Activated CD4-positive, alpha-beta T cell treated with anti-CD3 and anti-CD28 coated beads, Interleukin-2, amount 10 ng/mL, durations not matched to agents 24 days and 14 days (primary cell): ENCODE measurements at regions not wholly inside any gene's neighbourhood (a gene's known extent, or its start where the extent isn't known, plus 50 kb on each side); places are given as distances from the start of the nearest gene placed in this dataset.

ENCODE experiments used
- DNase-seq: peaks from one replicate; pipeline ENCODE4 v3.0.0; 2022
- H3K27ac Mint-ChIP-seq: one replicate; pipeline ENCODE4 v1.8.0; 2022; ENCODE audit warnings: mild to moderate bottlenecking, mixed read lengths
- H3K27me3 Mint-ChIP-seq: one replicate; pipeline ENCODE4 v1.8.0; 2022; ENCODE audit warnings: mixed read lengths
- H3K36me3 Mint-ChIP-seq: one replicate; pipeline ENCODE4 v1.8.0; 2022; ENCODE audit warnings: low read depth, mild to moderate bottlenecking, mixed read lengths
- H3K4me1 Mint-ChIP-seq: one replicate; pipeline ENCODE4 v1.8.0; 2021; ENCODE audit warnings: mixed read lengths
- H3K4me3 Mint-ChIP-seq: one replicate; pipeline ENCODE4 v1.8.0; 2022; ENCODE audit warnings: mild to moderate bottlenecking, moderate library complexity, mixed read lengths
- H3K9me3 Mint-ChIP-seq: one replicate; pipeline ENCODE4 v1.8.0; 2021; ENCODE audit warnings: mixed read lengths
- intact Hi-C: fragments of 100-400 bp; cut with micrococcal nuclease; formaldehyde crosslinking; loops from one replicate; pipeline ENCODE4 v1.15.1; 2023

DNA sequence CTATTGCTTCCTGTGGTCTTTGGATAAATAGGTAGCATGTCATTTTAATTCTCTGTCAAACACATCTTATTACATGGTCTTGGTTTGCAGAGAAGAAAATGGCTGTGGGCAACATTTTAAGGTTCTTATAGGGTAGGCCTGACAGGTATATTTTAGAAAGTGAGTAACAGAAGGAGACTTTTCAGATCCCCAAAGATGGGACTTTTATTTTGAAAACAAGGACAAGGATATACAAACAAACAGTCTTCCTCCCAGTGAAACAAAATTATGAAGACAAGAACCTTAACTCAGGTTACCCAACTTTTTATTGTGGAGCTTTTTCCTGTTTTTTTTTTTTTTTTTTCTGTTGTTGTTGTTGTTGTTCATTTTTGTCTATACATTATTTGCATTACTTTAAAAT, 916.2 kb downstream of the NTRK3 start:
- H3K9me3 Mint-ChIP-seq = no peaks in the 10 kb centered on the region
- no peaks in the 10 kb centered on the region for H3K36me3 Mint-ChIP-seq

DNA sequence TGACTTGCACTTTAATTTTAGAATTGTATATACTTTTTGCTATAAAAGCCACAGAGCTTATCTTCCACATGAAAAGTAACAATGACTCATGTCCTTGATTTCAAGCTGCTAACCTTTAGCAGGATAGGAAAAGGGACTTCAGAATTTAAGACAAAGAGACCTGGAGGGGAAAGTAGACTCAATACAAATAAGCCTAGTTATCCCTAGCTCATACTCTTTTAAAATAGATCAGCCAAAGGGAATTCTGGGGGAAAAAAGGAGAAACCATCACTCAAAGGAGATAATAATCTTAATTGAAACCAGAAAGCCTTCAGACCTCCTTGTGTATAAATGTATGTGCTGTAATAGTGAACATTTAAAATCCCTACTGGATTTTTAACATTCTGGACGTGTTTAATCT, 930.3 kb downstream of the NTRK3 start:
- no peak overlapping the region for H3K27ac Mint-ChIP-seq
- H3K4me3 Mint-ChIP-seq = no peak overlapping the region
- DNase-seq = no peak
- no peaks in the 10 kb centered on the region for H3K9me3 Mint-ChIP-seq
- no peaks in the 10 kb centered on the region for H3K4me1 Mint-ChIP-seq
- H3K36me3 Mint-ChIP-seq = no peaks in the 10 kb centered on the region
- intact Hi-C loops = no loop called here
- no peaks in the 10 kb centered on the region for H3K27me3 Mint-ChIP-seq

More for the DNA sequence above, 916.2 kb downstream of the NTRK3 start:
- Mint-ChIP-seq H3K27ac (no peak overlapping the region), H3K4me1 (no peaks in the 10 kb centered on the region), H3K27me3 (no peaks in the 10 kb centered on the region), H3K4me3 (no peak overlapping the region)
- DNase-seq = no peak
- intact Hi-C loops = no loop called here

DNA sequence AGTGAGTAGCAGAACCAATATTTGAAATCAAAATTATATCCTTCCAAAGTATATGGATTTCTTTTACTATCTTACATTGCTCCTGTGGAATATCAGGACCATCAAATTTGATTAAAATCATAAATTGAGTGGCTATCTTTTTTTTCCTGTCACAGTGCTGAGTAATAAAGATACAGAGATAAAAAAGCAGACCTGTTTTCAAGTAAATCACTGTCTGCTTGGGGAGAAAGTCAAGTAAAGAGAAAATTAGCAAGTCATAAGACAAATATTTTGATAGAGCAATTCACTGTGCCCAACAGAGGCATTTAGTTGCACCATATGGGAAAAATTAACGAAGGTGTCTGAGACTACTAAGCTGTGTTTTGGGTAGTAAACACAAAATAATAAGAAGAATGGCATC, 933.7 kb downstream of the NTRK3 start:
- no peak for DNase-seq
- H3K36me3 Mint-ChIP-seq = no peaks in the 10 kb centered on the region
- no peaks in the 10 kb centered on the region for H3K9me3 Mint-ChIP-seq
- no peak overlapping the region for H3K4me3 Mint-ChIP-seq
- no peak overlapping the region for H3K27ac Mint-ChIP-seq
- H3K4me1 Mint-ChIP-seq = no peaks in the 10 kb centered on the region
- intact Hi-C loops = no loop called here
- H3K27me3 Mint-ChIP-seq = no peaks in the 10 kb centered on the region

DNA sequence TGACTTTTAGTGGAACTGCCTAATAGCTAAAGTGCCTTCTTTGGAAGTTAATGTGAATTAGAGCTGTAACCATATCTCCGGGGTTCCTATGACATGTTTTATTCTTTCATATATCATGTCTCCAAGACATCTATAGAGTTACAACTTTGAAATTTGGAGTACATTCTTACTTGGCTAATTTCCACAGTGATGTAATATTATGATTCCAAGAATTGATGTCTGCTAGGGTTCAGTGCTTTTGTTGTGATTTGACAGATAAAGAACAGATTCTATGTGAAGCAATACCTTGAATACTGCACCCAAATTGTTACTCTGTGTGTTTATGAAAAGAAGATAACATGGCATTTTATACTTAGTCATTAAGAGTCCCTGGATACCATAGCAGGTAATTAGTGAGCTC, 934.3 kb downstream of the NTRK3 start:
- no peaks in the 10 kb centered on the region for H3K36me3 Mint-ChIP-seq
- H3K4me1 Mint-ChIP-seq = no peaks in the 10 kb centered on the region
- intact Hi-C loops = no loop called here
- H3K27ac Mint-ChIP-seq = no peak overlapping the region
- DNase-seq = no peak
- H3K27me3 Mint-ChIP-seq = no peaks in the 10 kb centered on the region
- H3K4me3 Mint-ChIP-seq = no peak overlapping the region
- H3K9me3 Mint-ChIP-seq = no peaks in the 10 kb centered on the region

DNA sequence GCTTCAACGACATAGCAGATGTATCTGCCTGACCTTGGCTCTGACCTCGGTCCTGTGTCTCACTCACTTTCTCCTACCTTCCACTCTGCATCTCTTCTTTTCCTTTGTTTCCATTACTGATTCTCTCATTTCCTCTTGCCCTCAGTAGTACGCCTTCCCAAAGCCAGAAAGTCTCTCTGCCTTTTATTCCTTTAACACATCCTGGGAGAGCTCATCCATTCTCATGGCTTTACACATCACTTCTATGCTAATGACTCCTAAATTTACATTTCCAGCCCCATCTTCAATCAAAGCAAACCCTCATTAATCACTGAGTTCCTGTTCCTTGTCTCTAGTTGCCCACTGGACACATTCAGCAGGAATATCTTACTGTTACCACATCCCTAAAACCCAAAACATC, 938.6 kb downstream of the NTRK3 start:
- Mint-ChIP-seq H3K4me1 (no peaks in the 10 kb centered on the region), H3K9me3 (no peaks in the 10 kb centered on the region), H3K36me3 (no peaks in the 10 kb centered on the region), H3K27me3 (no peaks in the 10 kb centered on the region), H3K27ac (no peak overlapping the region), H3K4me3 (no peak overlapping the region)
- intact Hi-C loops = no loop called here
- DNase-seq = no peak

DNA sequence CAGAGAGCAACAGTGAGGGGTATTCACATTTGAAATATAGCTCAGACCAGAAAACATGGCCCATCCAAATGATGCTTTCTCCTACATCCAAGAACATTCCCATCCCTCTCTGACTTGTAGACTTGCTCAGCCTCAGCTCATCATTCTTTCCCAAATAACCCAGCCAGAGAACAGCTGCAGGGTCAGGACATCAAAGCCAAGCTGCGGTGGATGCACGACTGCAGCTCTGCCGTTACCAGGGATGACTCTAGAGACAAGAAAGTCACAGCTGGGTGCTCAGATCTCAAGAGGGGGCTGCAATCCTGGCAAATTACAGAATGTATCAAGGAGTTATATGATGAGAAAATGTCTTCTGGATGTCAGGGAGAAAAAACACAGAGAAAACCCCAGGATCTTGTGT, 944.3 kb downstream of the NTRK3 start:
- Mint-ChIP-seq H3K9me3 (no peaks in the 10 kb centered on the region), H3K27ac (no peak overlapping the region), H3K27me3 (no peaks in the 10 kb centered on the region), H3K36me3 (no peaks in the 10 kb centered on the region), H3K4me1 (no peaks in the 10 kb centered on the region), H3K4me3 (no peak overlapping the region)
- intact Hi-C loops = no loop called here
- no peak for DNase-seq

GRCh38 chr15:87300146-87300545, 956.4 kb downstream of the NTRK3 start:
- Mint-ChIP-seq H3K4me1 (no peaks in the 10 kb centered on the region), H3K9me3 (no peaks in the 10 kb centered on the region), H3K36me3 (no peaks in the 10 kb centered on the region), H3K4me3 (no peak overlapping the region), H3K27ac (no peak overlapping the region), H3K27me3 (no peaks in the 10 kb centered on the region)
- DNase-seq = no peak
- intact Hi-C loops = no loop called here

DNA sequence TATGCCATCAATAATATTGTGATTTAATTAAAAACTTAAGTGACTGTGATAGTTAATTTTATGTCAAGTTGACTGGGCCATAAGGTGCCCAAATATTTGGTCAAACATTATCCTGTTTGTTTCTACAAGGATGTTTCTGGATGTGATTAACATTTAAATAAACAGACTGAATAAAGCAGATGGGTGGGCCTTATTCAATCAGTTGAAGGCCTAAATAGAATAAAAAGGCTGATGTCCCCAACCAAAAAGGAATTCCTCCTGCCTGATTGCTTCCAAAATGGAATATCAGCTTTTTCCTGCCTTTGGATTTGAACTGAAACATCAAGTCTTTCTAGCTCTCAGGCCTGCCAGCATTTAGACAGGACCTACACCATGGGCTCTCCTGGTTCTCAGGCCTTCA, 961.7 kb downstream of the NTRK3 start:
- H3K4me1 Mint-ChIP-seq = no peaks in the 10 kb centered on the region
- intact Hi-C loops = no loop called here
- H3K27ac Mint-ChIP-seq = no peak overlapping the region
- no peak overlapping the region for H3K4me3 Mint-ChIP-seq
- no peaks in the 10 kb centered on the region for H3K36me3 Mint-ChIP-seq
- no peaks in the 10 kb centered on the region for H3K27me3 Mint-ChIP-seq
- DNase-seq = no peak
- no peaks in the 10 kb centered on the region for H3K9me3 Mint-ChIP-seq

- no peaks in the 10 kb centered on the region for H3K36me3 Mint-ChIP-seq
- no peaks in the 10 kb centered on the region for H3K9me3 Mint-ChIP-seq
- no peaks in the 10 kb centered on the region for H3K27me3 Mint-ChIP-seq
- no peak for DNase-seq
- H3K27ac Mint-ChIP-seq = no peak overlapping the region
- H3K4me1 Mint-ChIP-seq = no peaks in the 10 kb centered on the region
- H3K4me3 Mint-ChIP-seq = no peak overlapping the region
- intact Hi-C loops = no loop called here
Observed at GRCh38 chr15:87293031-87293430, 963.5 kb downstream of the NTRK3 start.

GRCh38 chr15:87287156-87287555, 969.4 kb downstream of the NTRK3 start:
- H3K4me3 Mint-ChIP-seq = no peak overlapping the region
- no peaks in the 10 kb centered on the region for H3K4me1 Mint-ChIP-seq
- DNase-seq = no peak
- H3K27me3 Mint-ChIP-seq = no peaks in the 10 kb centered on the region
- H3K27ac Mint-ChIP-seq = no peak overlapping the region
- no peaks in the 10 kb centered on the region for H3K36me3 Mint-ChIP-seq
- intact Hi-C loops = no loop called here
- no peaks in the 10 kb centered on the region for H3K9me3 Mint-ChIP-seq

- DNase-seq = no peak
- H3K27me3 Mint-ChIP-seq = no peaks in the 10 kb centered on the region
- H3K4me1 Mint-ChIP-seq = no peaks in the 10 kb centered on the region
- H3K9me3 Mint-ChIP-seq = no peaks in the 10 kb centered on the region
- H3K27ac Mint-ChIP-seq = no peak overlapping the region
- H3K36me3 Mint-ChIP-seq = no peaks in the 10 kb centered on the region
- intact Hi-C loops = no loop called here
- no peak overlapping the region for H3K4me3 Mint-ChIP-seq
Observed at GRCh38 chr15:87269566-87269965, 987.0 kb downstream of the NTRK3 start.

DNA sequence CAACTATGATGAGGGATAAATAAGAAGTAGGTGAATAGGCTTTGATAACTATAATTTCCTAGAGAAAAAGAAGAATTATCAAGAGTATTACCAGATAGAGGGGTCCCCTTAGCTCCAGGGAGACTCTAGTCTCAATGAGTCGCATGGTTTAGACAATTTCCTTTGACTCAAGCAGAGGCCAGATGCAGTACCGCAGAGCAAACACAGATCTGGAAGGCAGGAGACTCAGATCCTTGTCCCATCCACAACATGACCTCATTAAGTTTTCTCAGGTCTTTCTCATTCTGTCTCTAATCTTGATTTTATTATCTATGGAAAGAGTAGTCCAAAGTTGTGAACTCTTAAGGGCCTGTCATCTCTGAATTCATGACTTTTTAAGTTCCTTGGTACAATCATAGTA, 987.9 kb downstream of the NTRK3 start:
- no peaks in the 10 kb centered on the region for H3K36me3 Mint-ChIP-seq
- H3K9me3 Mint-ChIP-seq = no peaks in the 10 kb centered on the region
- H3K4me3 Mint-ChIP-seq = no peak overlapping the region
- no peak overlapping the region for H3K27ac Mint-ChIP-seq
- intact Hi-C loops = no loop called here
- no peaks in the 10 kb centered on the region for H3K27me3 Mint-ChIP-seq
- H3K4me1 Mint-ChIP-seq = no peaks in the 10 kb centered on the region
- DNase-seq = no peak

- Mint-ChIP-seq H3K36me3 (no peaks in the 10 kb centered on the region), H3K4me1 (no peaks in the 10 kb centered on the region), H3K27ac (no peak overlapping the region), H3K27me3 (no peaks in the 10 kb centered on the region), H3K9me3 (peaks cover 4% of the 10 kb centered on the region), H3K4me3 (no peak overlapping the region)
- intact Hi-C loops = no loop called here
- DNase-seq = no peak
Observed at GRCh38 chr15:87267798-87268197, 988.7 kb downstream of the NTRK3 start.

- Mint-ChIP-seq H3K9me3 (peaks cover 19% of the 10 kb centered on the region), H3K27me3 (no peaks in the 10 kb centered on the region), H3K36me3 (no peaks in the 10 kb centered on the region), H3K4me1 (no peaks in the 10 kb centered on the region), H3K4me3 (no peak overlapping the region), H3K27ac (no peak overlapping the region)
- intact Hi-C loops = no loop called here
- no peak for DNase-seq
Observed at GRCh38 chr15:87263871-87264270, 992.7 kb downstream of the NTRK3 start.

DNA sequence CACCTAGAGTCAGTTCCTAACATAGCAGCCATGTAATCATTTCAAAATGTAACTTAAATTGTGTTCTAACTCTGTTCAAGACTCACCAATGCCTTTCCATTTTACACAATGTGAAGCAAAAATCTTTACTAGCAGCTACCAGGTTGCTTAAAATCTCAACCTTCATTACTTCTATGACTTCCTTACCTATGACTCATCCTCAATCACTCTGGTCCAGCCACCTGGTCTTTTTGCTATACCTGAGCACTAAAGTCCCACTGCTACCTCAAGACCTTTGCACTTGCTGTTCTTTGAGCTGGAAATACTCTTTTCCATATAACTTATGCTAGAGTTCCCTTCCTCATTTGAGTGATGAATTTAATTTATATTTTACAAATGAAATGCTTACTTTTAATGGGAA, 993.2 kb downstream of the NTRK3 start:
- Mint-ChIP-seq H3K27ac (no peak overlapping the region), H3K4me1 (no peaks in the 10 kb centered on the region), H3K27me3 (no peaks in the 10 kb centered on the region), H3K4me3 (no peak overlapping the region), H3K9me3 (peaks cover 19% of the 10 kb centered on the region), H3K36me3 (no peaks in the 10 kb centered on the region)
- intact Hi-C loops = no loop called here
- DNase-seq = no peak

DNA sequence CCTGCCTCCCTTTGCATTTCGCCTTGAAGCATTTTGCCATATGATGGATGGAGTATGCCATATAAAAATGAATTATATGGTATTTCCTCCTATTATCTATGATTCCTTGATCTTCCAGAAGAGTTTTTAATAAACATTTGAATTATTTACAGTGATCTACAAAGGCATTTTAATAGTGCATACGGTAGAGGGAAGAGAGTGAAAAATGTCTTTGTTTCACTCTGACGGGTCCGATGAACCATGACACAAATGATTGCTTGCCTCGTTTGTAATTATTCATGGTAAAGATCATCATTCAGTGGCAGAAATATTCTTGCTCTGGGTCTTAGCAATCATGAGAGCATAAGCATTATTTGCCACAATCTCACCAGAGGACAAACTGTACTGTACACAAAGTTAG, 1010.9 kb downstream of the NTRK3 start:
- no peaks in the 10 kb centered on the region for H3K36me3 Mint-ChIP-seq
- DNase-seq = no peak
- H3K4me1 Mint-ChIP-seq = no peaks in the 10 kb centered on the region
- intact Hi-C loops = no loop called here
- no peak overlapping the region for H3K27ac Mint-ChIP-seq
- no peak overlapping the region for H3K4me3 Mint-ChIP-seq
- H3K27me3 Mint-ChIP-seq = no peaks in the 10 kb centered on the region
- no peaks in the 10 kb centered on the region for H3K9me3 Mint-ChIP-seq
